HepG2 (cell line): ENCODE measurements at regions not wholly inside any gene's neighbourhood (a gene's known extent, or its start where the extent isn't known, plus 50 kb on each side); places are given as distances from the start of the nearest gene placed in this dataset.

Source experiments
- CC2D1A ChIP-seq: sonication (generic); formaldehyde crosslinking; IDR thresholded peaks from 2 replicates; pipeline ENCODE4 v1.8.1; 2023; ENCODE audit warnings: mild to moderate bottlenecking, missing genetic modification reagents
- ERF ChIP-seq: IDR thresholded peaks from 2 replicates; pipeline ENCODE4 v1.6.1; 2018; ENCODE audit warnings: missing biosample characterization, missing genetic modification reagents
- GPN1 ChIP-seq: sonication (generic); formaldehyde crosslinking; IDR thresholded peaks from 2 replicates; pipeline ENCODE4 v1.5.1; 2020; ENCODE audit warnings: missing genetic modification reagents, borderline replicate concordance
- IRX3 ChIP-seq: sonication (generic); formaldehyde crosslinking; IDR thresholded peaks from 2 replicates; pipeline ENCODE4 v1.8.1; 2023; ENCODE audit warnings: mild to moderate bottlenecking, low read depth, missing genetic modification reagents, borderline replicate concordance
- NFE2L2 ChIP-seq: fragments of 150-350 bp; IDR thresholded peaks from 2 replicates; pipeline ENCODE4 v1.6.1; 2014; ENCODE audit warnings: low read length
- RBM39 ChIP-seq: fragments of 200-400 bp; formaldehyde crosslinking; IDR thresholded peaks from one replicate; pipeline ENCODE4 v1.6.1; 2018; ENCODE audit warnings: antibody characterized with exemption, mild to moderate bottlenecking, low read depth, low read length; ENCODE audit not compliant: poor library complexity, severe bottlenecking
- SALL1 ChIP-seq: sonication (generic); formaldehyde crosslinking; IDR thresholded peaks from 2 replicates; pipeline ENCODE4 v1.8.0; 2022; ENCODE audit warnings: mild to moderate bottlenecking, missing genetic modification reagents
- SOX13 ChIP-seq, 3 experiments: fragments of 450-650 bp in 1 of 3; sonication (generic) in 1 of 3; formaldehyde crosslinking in 1 of 3; IDR thresholded peaks in 2 of 3; conservative IDR thresholded peaks in 1 of 3; 2 replicates each; pipeline versions ENCODE4 v1.5.0 to v1.6.1; 2016 to 2020; ENCODE audit warnings: antibody characterized with exemption in 1 of 3, mild to moderate bottlenecking in 1 of 3, missing compliant biosample characterization in 1 of 3, missing genetic modification reagents in 1 of 3, moderate library complexity in 1 of 3
- THYN1 ChIP-seq: sonication (generic); formaldehyde crosslinking; IDR thresholded peaks from 2 replicates; pipeline ENCODE4 v1.8.1; 2023; ENCODE audit warnings: low read depth, mild to moderate bottlenecking, moderate library complexity, missing genetic modification reagents, borderline replicate concordance
- ZFP90 ChIP-seq: sonication (generic); formaldehyde crosslinking; IDR thresholded peaks from 2 replicates; pipeline ENCODE4 v1.8.0; 2022; ENCODE audit warnings: missing genetic modification reagents, mild to moderate bottlenecking, inconsistent platforms, borderline replicate concordance
- ZNF143 ChIP-seq: sonication (generic); formaldehyde crosslinking; IDR thresholded peaks from 2 replicates; pipeline ENCODE4 v1.4.0; 2020; ENCODE audit warnings: missing genetic modification reagents
- ZNF331 ChIP-seq: sonication (generic); formaldehyde crosslinking; IDR thresholded peaks from 2 replicates; pipeline ENCODE4 v1.4.0; 2020; ENCODE audit warnings: missing genetic modification reagents
- ZNF33A ChIP-seq: sonication (generic); formaldehyde crosslinking; IDR thresholded peaks from 2 replicates; pipeline ENCODE4 v1.5.1; 2020; ENCODE audit warnings: missing genetic modification reagents, mild to moderate bottlenecking, moderate library complexity, borderline replicate concordance
- ZNF382 ChIP-seq: sonication (generic); formaldehyde crosslinking; IDR thresholded peaks from 2 replicates; pipeline ENCODE4 v1.5.0; 2020; ENCODE audit warnings: missing genetic modification reagents, mild to moderate bottlenecking, borderline replicate concordance
- ZNF441 ChIP-seq: sonication (generic); formaldehyde crosslinking; IDR thresholded peaks from 2 replicates; pipeline ENCODE4 v1.7.0; 2021; ENCODE audit warnings: missing genetic modification reagents, borderline replicate concordance
- ZNF629 ChIP-seq: sonication (generic); formaldehyde crosslinking; conservative IDR thresholded peaks from 2 replicates; pipeline ENCODE4 v1.5.0; 2020; ENCODE audit warnings: missing genetic modification reagents
- ZNF780A ChIP-seq: sonication (generic); formaldehyde crosslinking; IDR thresholded peaks from 2 replicates; pipeline ENCODE4 v1.8.0; 2022; ENCODE audit warnings: mild to moderate bottlenecking, missing genetic modification reagents, moderate library complexity
- TF ChIP-seq, protein P1 (sequence below): sonication (generic); formaldehyde crosslinking; IDR thresholded peaks from 2 replicates; pipeline ENCODE4 v1.4.0; 2020; ENCODE audit warnings: missing genetic modification reagents
- TF ChIP-seq, protein P2 (sequence below): sonication (generic); formaldehyde crosslinking; IDR thresholded peaks from 2 replicates; pipeline ENCODE4 v1.8.1; 2023; ENCODE audit warnings: missing genetic modification reagents, inconsistent platforms, borderline replicate concordance
- TF ChIP-seq, protein P3 (sequence below): sonication (generic); IDR thresholded peaks from 2 replicates; pipeline ENCODE4 v1.6.1; 2016; ENCODE audit warnings: low read depth, borderline replicate concordance
- TF ChIP-seq, protein P4 (sequence below): sonication (generic); formaldehyde crosslinking; IDR thresholded peaks from 2 replicates; pipeline ENCODE4 v1.8.0; 2022; ENCODE audit warnings: missing genetic modification reagents, low read depth, mild to moderate bottlenecking, borderline replicate concordance
- TF ChIP-seq, protein P5 (sequence below): sonication (generic); formaldehyde crosslinking; IDR thresholded peaks from 2 replicates; pipeline ENCODE4 v1.5.0; 2020; ENCODE audit warnings: missing genetic modification reagents

DNA sequence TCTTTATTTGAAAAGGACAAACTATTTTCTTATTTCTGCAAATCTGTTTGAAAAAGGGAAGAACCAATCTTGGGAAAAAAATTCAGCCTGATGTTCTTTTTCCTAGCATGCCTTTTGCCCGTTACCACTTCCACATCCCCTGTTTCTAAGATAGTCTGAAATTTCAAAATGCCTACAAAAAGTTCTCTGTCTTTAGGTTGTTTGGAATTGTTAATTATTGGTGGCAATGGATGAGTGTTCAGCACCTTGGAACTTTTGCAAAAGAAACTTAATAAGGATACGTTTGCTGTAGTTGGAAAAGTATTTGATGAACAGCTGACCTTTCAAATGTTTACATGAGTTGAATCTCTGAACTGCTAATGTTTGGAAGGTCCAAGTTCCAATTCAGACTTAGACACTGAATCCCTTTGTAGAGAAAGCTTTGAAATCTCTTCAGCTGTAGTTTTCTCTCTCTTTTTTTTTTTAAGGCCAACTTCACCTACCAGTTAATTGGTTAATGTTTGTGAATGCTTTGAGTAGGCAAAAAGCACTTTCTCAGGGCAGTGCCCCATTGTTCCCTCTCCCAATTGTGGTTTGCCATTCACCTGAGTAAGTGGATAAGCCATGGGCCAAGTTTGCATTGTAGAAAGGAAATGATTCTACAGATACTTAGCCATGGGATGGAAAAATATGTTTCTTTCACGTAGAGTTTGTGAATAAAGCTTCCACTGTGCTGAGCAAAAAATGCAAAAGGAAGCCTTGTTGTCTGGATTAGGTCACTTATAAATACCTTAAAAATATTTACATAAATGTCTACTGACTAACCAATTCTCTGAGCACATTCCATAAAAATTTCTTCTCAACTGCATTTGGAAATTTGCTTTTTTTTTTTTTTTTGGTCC, 156.4 kb upstream of the ELL2 start (continued):
- TF ChIP-seq ZNF331 (CRISPR knock-in tag), result peak; percentile 68
- no peak for TF ChIP-seq ZFP90
- no peak for TF ChIP-seq ZNF441 (CRISPR knock-in tag)
- TF ChIP-seq ZNF780A (CRISPR knock-in tag), result no peak
- TF ChIP-seq, protein P1, sequence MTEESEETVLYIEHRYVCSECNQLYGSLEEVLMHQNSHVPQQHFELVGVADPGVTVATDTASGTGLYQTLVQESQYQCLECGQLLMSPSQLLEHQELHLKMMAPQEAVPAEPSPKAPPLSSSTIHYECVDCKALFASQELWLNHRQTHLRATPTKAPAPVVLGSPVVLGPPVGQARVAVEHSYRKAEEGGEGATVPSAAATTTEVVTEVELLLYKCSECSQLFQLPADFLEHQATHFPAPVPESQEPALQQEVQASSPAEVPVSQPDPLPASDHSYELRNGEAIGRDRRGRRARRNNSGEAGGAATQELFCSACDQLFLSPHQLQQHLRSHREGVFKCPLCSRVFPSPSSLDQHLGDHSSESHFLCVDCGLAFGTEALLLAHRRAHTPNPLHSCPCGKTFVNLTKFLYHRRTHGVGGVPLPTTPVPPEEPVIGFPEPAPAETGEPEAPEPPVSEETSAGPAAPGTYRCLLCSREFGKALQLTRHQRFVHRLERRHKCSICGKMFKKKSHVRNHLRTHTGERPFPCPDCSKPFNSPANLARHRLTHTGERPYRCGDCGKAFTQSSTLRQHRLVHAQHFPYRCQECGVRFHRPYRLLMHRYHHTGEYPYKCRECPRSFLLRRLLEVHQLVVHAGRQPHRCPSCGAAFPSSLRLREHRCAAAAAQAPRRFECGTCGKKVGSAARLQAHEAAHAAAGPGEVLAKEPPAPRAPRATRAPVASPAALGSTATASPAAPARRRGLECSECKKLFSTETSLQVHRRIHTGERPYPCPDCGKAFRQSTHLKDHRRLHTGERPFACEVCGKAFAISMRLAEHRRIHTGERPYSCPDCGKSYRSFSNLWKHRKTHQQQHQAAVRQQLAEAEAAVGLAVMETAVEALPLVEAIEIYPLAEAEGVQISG, result peak; percentile 20; the same call in 1 of the 2 replicates
- no peak; the same call in 1 of the 2 replicates for TF ChIP-seq ERF (CRISPR knock-in tag)
- no peak for TF ChIP-seq ZNF143 (CRISPR knock-in tag)
- no peak for TF ChIP-seq THYN1 (CRISPR knock-in tag)
- TF ChIP-seq, protein P2, sequence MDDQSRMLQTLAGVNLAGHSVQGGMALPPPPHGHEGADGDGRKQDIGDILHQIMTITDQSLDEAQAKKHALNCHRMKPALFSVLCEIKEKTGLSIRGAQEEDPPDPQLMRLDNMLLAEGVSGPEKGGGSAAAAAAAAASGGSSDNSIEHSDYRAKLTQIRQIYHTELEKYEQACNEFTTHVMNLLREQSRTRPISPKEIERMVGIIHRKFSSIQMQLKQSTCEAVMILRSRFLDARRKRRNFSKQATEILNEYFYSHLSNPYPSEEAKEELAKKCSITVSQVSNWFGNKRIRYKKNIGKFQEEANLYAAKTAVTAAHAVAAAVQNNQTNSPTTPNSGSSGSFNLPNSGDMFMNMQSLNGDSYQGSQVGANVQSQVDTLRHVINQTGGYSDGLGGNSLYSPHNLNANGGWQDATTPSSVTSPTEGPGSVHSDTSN (CRISPR knock-in tag), result no peak
- TF ChIP-seq RBM39, result no peak
- TF ChIP-seq SOX13 (IDR thresholded peaks at IDR 0.05), result peak; percentile 96
- peak in 1 of 2 experiments; percentile 98; a peak in 2 of 4 replicates for TF ChIP-seq SOX13 (CRISPR knock-in tag; conservative IDR thresholded peaks at IDR 0.05 in 1 of 2, IDR thresholded peaks at IDR 0.05 in 1 of 2)
- no peak for TF ChIP-seq CC2D1A
- TF ChIP-seq ZNF629 (CRISPR knock-in tag), result no peak
- no peak for TF ChIP-seq IRX3 (CRISPR knock-in tag)
- no peak for TF ChIP-seq ZNF382
- TF ChIP-seq, protein P3, sequence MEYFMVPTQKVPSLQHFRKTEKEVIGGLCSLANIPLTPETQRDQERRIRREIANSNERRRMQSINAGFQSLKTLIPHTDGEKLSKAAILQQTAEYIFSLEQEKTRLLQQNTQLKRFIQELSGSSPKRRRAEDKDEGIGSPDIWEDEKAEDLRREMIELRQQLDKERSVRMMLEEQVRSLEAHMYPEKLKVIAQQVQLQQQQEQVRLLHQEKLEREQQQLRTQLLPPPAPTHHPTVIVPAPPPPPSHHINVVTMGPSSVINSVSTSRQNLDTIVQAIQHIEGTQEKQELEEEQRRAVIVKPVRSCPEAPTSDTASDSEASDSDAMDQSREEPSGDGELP, result peak; percentile 94
- TF ChIP-seq, protein P4, sequence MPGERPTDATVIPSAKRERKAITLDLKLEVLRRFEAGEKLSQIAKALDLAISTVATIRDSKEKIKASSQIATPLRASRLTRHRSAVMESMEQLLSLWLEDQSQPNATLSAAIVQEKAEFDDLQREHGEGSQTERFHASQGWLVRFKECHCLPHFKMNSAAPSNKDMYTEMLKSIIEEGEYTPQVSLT, result no peak
- no peak for TF ChIP-seq NFE2L2
- TF ChIP-seq GPN1 (CRISPR knock-in tag), result no peak
- peak; percentile 46; the same call in 1 of the 2 replicates for TF ChIP-seq SALL1
- no peak for TF ChIP-seq ZNF33A
- TF ChIP-seq, protein P5, sequence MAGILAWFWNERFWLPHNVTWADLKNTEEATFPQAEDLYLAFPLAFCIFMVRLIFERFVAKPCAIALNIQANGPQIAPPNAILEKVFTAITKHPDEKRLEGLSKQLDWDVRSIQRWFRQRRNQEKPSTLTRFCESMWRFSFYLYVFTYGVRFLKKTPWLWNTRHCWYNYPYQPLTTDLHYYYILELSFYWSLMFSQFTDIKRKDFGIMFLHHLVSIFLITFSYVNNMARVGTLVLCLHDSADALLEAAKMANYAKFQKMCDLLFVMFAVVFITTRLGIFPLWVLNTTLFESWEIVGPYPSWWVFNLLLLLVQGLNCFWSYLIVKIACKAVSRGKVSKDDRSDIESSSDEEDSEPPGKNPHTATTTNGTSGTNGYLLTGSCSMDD, result no peak
